Skeletal muscle satellite cell (primary cell): ENCODE measurements at regions not wholly inside any gene's neighbourhood (a gene's known extent, or its start where the extent isn't known, plus 50 kb on each side); places are given as distances from the start of the nearest gene placed in this dataset.

Experiments
- H3K27me3 ChIP-seq: 2 replicates; pipeline ENCODE4 v1.7.0; 2013; ENCODE audit warnings: low read length; ENCODE audit not compliant: control insufficient read depth, insufficient read depth
- H3K36me3 ChIP-seq: 2 replicates; pipeline ENCODE4 v1.7.0; 2013; ENCODE audit warnings: mild to moderate bottlenecking, control low read depth, low read length; ENCODE audit not compliant: insufficient read depth
- H3K4me1 ChIP-seq: 2 replicates; pipeline ENCODE4 v1.7.0; 2013; ENCODE audit warnings: low read length; ENCODE audit not compliant: control insufficient read depth, insufficient read depth
- H3K4me2 ChIP-seq: 2 replicates; pipeline ENCODE4 v1.7.0; 2013; ENCODE audit warnings: mild to moderate bottlenecking, low read length
- H3K4me3 ChIP-seq: 2 replicates; pipeline ENCODE4 v1.7.0; 2013; ENCODE audit warnings: low read length
- H3K9ac ChIP-seq: 2 replicates; pipeline ENCODE4 v1.7.0; 2013; ENCODE audit warnings: mild to moderate bottlenecking, low read depth, low read length, moderate library complexity
- H3K9me3 ChIP-seq: replicated peaks from 2 replicates; pipeline ENCODE4 v1.7.0; 2013; ENCODE audit warnings: mild to moderate bottlenecking, control low read depth, low read length

DNA sequence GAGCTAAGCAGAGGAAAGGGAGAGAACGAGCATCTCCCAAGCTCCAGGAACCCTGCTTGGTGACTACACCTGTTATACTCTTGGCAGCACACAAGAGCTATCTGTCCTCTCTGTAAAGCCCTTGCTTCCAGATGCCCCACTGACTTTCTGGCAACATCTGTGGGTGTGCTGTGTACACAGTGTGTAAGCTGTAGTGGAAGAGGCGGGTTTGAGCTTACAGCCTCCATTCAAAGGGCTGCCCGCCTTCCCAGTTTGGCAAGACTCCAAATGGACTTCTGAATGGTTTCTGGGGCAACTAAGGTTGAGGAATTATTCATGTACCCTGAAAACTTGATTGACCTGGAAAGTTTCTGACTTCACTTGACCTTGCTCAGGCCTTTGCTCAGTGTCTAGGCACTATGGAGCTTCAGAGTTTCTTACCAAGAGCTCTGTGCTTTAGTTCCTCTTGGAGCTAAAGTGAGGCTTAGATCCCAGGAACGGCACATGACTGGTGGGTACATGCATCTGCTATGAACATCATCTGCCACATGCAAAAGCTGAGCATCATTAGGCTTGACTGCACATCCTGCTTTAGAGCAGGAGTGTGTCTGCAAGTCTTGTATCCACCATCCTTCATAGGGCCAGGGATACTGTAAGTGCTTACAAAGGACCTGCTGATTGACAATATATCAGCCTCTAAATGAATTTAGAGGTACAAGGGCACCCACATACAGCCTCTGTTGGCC, 290.9 kb upstream of the SIX2 start:
- H3K4me2 ChIP-seq, result no peak overlapping the region
- H3K9me3 ChIP-seq, result no peaks in the 10 kb centered on the region
- H3K4me3 ChIP-seq, result no peak overlapping the region
- H3K9ac ChIP-seq, result no peak overlapping the region
- no peaks in the 10 kb centered on the region for H3K27me3 ChIP-seq
- peaks cover 14% of the 10 kb centered on the region for H3K4me1 ChIP-seq
- H3K36me3 ChIP-seq, result no peaks in the 10 kb centered on the region

DNA sequence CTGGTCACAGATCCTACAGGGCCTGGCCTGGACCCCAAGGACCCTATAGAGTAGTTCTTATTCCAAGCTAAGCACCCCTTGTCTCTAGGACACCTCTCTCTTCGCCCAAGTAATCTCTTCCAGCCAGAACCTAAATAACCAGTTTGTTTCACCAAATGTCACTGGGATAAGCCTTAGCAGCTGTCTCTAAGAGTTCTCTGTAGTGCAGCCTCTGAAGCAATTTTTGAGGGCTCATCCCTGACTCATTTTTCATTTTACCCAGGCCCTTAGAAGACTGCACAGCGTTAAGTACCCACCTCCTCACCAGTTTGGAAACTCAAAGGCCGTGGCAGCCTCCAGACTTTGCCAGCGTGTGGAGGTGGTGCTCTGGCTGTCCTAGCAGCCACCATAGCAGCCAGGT, 290.1 kb upstream of the SIX2 start:
- Histone ChIP-seq H3K27me3 (no peaks in the 10 kb centered on the region), H3K9ac (no peak overlapping the region)

DNA sequence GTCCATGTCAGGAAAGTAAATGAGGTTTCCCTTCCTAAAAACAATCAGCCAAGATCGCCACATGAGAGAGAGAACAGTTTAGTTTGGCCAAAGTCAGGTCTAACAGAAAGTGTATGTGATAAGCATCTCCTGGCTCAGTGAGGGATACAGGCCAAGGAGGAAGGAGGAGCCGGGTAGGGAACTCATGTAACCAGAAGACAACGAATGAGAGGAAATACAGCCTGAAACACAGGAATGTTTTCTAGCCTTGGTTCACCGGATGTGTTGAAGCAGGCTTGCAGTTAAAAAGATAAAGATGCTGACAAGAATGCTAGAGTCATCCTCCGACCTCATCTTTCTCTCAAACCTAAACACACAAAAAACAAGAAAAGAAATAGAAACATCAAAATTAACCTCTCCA, 283.9 kb upstream of the SIX2 start:
- Histone ChIP-seq H3K4me3 (no peak overlapping the region), H3K9ac (no peak overlapping the region), H3K36me3 (no peaks in the 10 kb centered on the region), H3K4me1 (peaks cover 23% of the 10 kb centered on the region), H3K9me3 (no peaks in the 10 kb centered on the region), H3K4me2 (no peak overlapping the region), H3K27me3 (no peaks in the 10 kb centered on the region)

More for the DNA sequence above, 290.1 kb upstream of the SIX2 start:
- Histone ChIP-seq H3K36me3 (no peaks in the 10 kb centered on the region), H3K4me3 (no peak overlapping the region), H3K4me2 (no peak overlapping the region), H3K4me1 (peaks cover 14% of the 10 kb centered on the region), H3K9me3 (no peaks in the 10 kb centered on the region)

DNA sequence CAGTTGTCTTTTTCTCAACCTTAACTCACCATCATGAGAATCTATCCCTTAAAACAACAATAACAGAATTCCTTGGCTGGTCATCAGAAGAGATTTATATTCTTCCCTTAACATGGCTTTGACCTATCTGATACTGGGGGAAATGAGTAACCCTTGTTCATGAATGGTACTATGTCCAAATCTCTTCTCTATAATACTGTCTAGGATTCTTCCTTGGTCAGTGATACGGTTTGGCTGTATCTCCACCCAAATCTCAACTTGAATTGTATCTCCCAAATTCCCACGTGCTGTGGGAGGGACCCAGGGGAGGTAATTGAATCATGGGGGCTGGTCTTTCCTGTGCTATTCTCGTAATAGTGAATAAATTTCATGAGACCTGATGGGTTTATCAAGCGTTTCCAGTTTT, 282.0 kb upstream of the SIX2 start:
- H3K4me1 ChIP-seq, result peaks cover 23% of the 10 kb centered on the region
- H3K36me3 ChIP-seq, result no peaks in the 10 kb centered on the region
- H3K27me3 ChIP-seq, result no peaks in the 10 kb centered on the region
- no peaks in the 10 kb centered on the region for H3K9me3 ChIP-seq
- H3K4me2 ChIP-seq, result peak overlapping the region; percentile 15
- no peak overlapping the region for H3K4me3 ChIP-seq
- peak overlapping the region; percentile 22 for H3K9ac ChIP-seq

DNA sequence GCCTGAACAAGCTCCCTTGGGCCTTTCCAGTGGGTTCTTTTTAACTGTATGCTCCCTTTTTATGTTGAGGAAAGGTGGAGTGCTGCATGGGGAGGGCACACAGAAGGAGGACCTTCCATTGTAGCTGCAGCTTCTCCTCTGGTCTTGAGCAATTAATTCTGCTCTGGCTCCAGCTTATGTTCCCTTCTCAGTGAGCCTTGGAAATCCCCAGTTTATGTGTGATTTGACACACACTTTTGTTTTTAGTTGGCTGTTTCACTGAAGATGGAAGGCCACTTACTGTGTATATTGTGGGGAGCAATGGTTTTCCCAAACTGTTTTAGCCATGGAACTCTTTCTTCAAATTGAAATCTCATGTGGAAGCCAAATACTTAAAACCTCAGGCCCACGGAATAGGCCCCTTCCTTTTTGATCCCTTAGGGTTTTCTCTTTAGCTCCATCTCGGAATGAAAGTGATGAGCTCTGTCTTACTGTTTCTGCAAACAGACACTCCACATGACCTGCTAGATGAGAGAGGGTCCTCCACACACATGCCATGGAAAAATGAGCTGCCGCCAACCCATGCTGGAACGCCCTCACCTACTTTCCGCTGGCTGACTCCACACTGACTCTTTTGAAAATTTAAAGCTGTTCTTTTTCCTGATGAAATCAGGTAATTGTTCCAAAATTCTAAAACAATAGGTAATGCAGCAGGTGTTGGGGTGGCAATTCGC, 280.9 kb upstream of the SIX2 start:
- Histone ChIP-seq H3K4me1 (peaks cover 27% of the 10 kb centered on the region), H3K36me3 (no peaks in the 10 kb centered on the region), H3K9me3 (no peaks in the 10 kb centered on the region), H3K9ac (no peak overlapping the region), H3K4me2 (no peak overlapping the region), H3K4me3 (no peak overlapping the region), H3K27me3 (no peaks in the 10 kb centered on the region)

DNA sequence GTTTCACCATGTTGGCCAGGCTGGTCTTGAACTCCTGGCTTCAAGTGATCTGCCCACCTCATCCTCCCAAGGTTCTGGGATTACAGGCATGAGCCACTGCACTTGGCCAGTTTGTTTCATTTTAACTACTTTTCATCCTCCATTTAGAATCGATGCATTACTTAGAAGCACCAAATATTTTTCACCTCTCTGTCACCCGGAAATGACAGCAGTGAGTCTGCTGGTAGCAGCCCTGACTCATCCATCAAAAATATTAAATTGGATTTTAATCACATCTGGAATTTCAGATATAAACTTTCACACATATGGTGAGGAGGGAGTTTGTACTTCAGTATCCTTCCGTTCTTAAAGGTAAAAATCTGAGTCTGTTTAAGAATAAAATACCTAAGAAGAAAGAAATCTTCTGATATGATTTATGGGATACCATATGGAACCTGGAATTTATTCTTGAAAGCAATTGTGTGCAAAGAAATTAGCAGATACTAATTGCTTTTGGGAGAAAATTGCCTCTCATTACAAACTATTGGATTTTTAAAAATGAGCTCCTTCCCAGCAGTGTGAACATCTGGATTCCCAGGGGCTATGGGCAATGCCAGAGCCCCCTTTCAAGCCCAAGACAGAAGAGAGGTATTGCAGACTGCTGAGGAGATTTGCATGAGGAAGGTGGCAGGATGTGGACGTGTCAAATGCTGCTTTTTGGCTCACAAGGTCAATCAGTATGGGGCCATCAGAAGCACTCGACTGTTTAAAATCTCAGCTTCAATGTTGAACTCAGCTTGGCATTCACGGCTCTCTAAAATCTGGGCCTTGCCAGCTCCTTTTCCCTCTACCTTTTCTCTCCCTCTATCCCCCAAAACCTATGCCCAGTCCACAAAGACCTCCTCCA, 279.5 kb upstream of the SIX2 start:
- no peak overlapping the region for H3K4me2 ChIP-seq

DNA sequence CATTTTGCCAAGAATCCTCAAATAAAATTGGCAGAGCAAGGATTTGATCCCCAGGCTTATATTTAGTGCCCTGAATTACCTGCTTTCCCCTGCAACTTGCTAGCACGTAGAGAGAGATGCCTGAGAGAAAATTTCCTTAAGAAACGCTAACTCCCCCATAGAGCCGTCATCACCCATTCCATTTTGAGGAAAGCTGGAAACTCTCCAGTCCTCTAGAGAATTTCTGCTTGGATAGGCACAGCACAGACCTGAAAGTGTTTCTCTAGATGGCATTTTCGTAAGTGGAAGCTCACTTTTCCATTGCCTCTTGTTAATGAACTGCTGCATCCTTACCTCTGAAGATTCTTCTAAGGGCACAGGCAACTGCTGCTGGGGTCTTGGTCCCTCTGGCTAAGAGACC, 277.8 kb upstream of the SIX2 start:
- Histone ChIP-seq H3K4me1 (peaks cover 48% of the 10 kb centered on the region), H3K36me3 (no peaks in the 10 kb centered on the region), H3K4me3 (no peak overlapping the region), H3K9ac (no peak overlapping the region), H3K27me3 (no peaks in the 10 kb centered on the region), H3K9me3 (no peaks in the 10 kb centered on the region), H3K4me2 (no peak overlapping the region)

More for the DNA sequence above, 279.5 kb upstream of the SIX2 start:
- no peak overlapping the region for H3K9ac ChIP-seq
- H3K9me3 ChIP-seq, result no peaks in the 10 kb centered on the region
- H3K36me3 ChIP-seq, result no peaks in the 10 kb centered on the region
- peaks cover 35% of the 10 kb centered on the region for H3K4me1 ChIP-seq
- no peaks in the 10 kb centered on the region for H3K27me3 ChIP-seq
- no peak overlapping the region for H3K4me3 ChIP-seq

DNA sequence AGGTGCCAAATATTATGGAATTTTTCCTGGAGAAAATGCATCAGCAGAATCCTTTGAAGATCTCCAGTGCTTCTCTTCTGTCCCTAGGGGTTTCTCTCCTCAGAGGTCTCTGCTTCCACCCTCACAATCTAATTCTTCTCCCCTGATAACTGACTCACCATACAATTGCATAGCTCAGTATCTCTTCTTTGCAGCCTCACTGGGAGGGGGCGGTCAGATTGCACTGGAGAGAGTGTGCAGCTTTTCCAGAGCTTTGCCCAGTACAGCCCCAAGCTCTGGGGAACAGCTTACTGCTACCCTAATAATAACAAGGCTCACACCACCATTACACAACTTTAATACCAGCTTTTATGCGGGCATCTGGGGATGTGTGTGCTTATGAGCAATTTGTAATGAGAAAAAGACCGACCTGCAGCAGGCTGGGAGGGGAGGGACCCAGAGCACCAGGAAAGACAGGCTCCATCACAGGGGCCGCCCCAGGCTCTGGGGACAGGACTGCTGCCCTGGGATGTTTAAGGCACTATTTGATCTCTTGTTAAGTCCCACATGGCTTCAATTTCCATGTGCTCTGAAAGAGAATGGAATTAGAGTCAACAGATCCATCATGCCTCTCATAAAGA, 276.6 kb upstream of the SIX2 start:
- Histone ChIP-seq H3K4me3 (no peak overlapping the region), H3K9ac (no peak overlapping the region), H3K36me3 (no peaks in the 10 kb centered on the region), H3K4me2 (no peak overlapping the region), H3K4me1 (peaks cover 37% of the 10 kb centered on the region), H3K9me3 (no peaks in the 10 kb centered on the region), H3K27me3 (no peaks in the 10 kb centered on the region)

DNA sequence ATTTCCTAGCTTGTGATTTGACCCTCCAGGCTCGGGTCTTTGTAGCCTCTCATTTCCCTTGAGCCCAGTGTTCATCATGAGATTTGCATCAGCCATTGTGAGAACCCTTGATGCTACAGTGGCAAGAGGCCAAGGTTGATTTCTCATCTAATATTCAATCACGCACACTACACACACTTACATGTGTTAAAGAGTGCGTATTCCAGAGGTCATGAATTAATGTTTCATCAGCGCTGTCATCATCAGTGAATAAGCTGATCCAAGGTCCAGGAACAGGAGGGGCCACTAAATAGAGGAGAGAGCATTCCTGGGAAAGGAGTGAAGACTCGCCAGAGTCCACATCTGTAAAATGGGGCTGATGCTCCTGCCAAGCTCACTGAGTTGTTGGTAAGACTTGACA, 276.1 kb upstream of the SIX2 start:
- Histone ChIP-seq H3K9ac (no peak overlapping the region), H3K4me3 (no peak overlapping the region), H3K27me3 (no peaks in the 10 kb centered on the region), H3K9me3 (no peaks in the 10 kb centered on the region), H3K4me1 (peaks cover 34% of the 10 kb centered on the region), H3K36me3 (no peaks in the 10 kb centered on the region), H3K4me2 (no peak overlapping the region)

DNA sequence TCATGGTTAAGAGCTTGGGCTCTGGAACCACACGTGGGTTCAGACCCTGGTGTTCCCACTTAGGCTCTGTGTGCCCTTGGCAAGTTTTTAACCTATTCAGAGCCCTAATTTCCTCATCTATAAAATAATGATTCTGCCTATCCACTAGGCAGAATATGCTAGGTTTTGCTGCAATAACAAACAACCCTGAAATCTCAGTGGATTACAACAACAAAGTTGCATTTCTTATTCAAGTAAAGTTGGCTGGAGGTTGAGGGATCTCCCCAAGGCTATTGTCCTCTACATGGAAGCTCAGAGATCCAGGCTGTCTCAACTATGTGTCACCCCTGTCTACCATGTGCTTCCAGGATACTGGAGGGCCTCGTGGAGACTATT, 275.4 kb upstream of the SIX2 start:
- H3K4me2 ChIP-seq, result no peak overlapping the region
- peaks cover 40% of the 10 kb centered on the region for H3K4me1 ChIP-seq
- H3K4me3 ChIP-seq, result no peak overlapping the region
- H3K36me3 ChIP-seq, result no peaks in the 10 kb centered on the region
- H3K27me3 ChIP-seq, result no peaks in the 10 kb centered on the region
- H3K9me3 ChIP-seq, result no peaks in the 10 kb centered on the region
- peak overlapping the region; percentile 24 for H3K9ac ChIP-seq
